ENCODE measurements at regions not wholly inside any gene's neighbourhood (a gene's known extent, or its start where the extent isn't known, plus 50 kb on each side); places are given as distances from the start of the nearest gene placed in this dataset.
"Not testable (repeated sequence)": the region's sequence is repeated elsewhere in the genome, so short reads cannot be mapped to it uniquely, and the experiment has no call there.

GRCh38 chr20:30893346-30894314 lies 363.8 kb upstream of the DEFB115 start:
- H3K36me3 ChIP-seq (ENCODE audit: control insufficient read depth in 1 of 2, insufficient read depth in 2 of 2, low read length in 1 of 2); H3K4me1 ChIP-seq (ENCODE audit: control insufficient read depth in 1 of 2, insufficient read depth in 2 of 2, low read length in 2 of 2); H3K9me3 ChIP-seq (ENCODE audit: control insufficient read depth, low read length); H3K4me3 ChIP-seq (ENCODE audit: low read length in 2 of 2); H3K27ac ChIP-seq (ENCODE audit: low read depth in 1 of 2, low read length in 2 of 2); DNase-seq; ATAC-seq (ENCODE audit: low FRiP score); H3K27me3 ChIP-seq (ENCODE audit: control insufficient read depth in 1 of 2, insufficient read depth in 2 of 2, low read length in 1 of 2); intact Hi-C loops (cut with DNase I): not testable (repeated sequence)
- WGBS, 2 donors, result 46 to 61% methylated on average over 42 to 48 of the region's 48 CpGs

GRCh38 chr20:30894707-30895353 lies 362.6 kb upstream of the DEFB115 start:
- DNase-seq; intact Hi-C loops (cut with DNase I); H3K27ac ChIP-seq (ENCODE audit: low read depth in 1 of 2, low read length in 2 of 2): not testable (repeated sequence)

GRCh38 chr20:30895354-30895711 lies 362.1 kb upstream of the DEFB115 start:
- WGBS, 2 donors, result 39 to 55% methylated on average over 24 to 25 of the region's 25 CpGs
- H3K9me3 ChIP-seq (ENCODE audit: control insufficient read depth, low read length); intact Hi-C loops (cut with DNase I); H3K4me1 ChIP-seq (ENCODE audit: control insufficient read depth in 1 of 2, insufficient read depth in 2 of 2, low read length in 2 of 2); H3K27ac ChIP-seq (ENCODE audit: low read depth in 1 of 2, low read length in 2 of 2); DNase-seq; ATAC-seq (ENCODE audit: low FRiP score); H3K4me3 ChIP-seq (ENCODE audit: low read length in 2 of 2); H3K36me3 ChIP-seq (ENCODE audit: control insufficient read depth in 1 of 2, insufficient read depth in 2 of 2, low read length in 1 of 2); H3K27me3 ChIP-seq (ENCODE audit: control insufficient read depth in 1 of 2, insufficient read depth in 2 of 2, low read length in 1 of 2): not testable (repeated sequence)

More at GRCh38 chr20:30894707-30895353, 362.6 kb upstream of the DEFB115 start:
- H3K36me3 ChIP-seq (ENCODE audit: control insufficient read depth in 1 of 2, insufficient read depth in 2 of 2, low read length in 1 of 2); H3K9me3 ChIP-seq (ENCODE audit: control insufficient read depth, low read length); H3K27me3 ChIP-seq (ENCODE audit: control insufficient read depth in 1 of 2, insufficient read depth in 2 of 2, low read length in 1 of 2); ATAC-seq (ENCODE audit: low FRiP score); H3K4me3 ChIP-seq (ENCODE audit: low read length in 2 of 2); H3K4me1 ChIP-seq (ENCODE audit: control insufficient read depth in 1 of 2, insufficient read depth in 2 of 2, low read length in 2 of 2): not testable (repeated sequence)
- WGBS, 2 donors, result 36 to 60% methylated on average over 34 to 35 of the region's 35 CpGs

- DNase-seq; H3K27me3 ChIP-seq (ENCODE audit: control insufficient read depth in 1 of 2, insufficient read depth in 2 of 2, low read length in 1 of 2); intact Hi-C loops (cut with DNase I); H3K36me3 ChIP-seq (ENCODE audit: control insufficient read depth in 1 of 2, insufficient read depth in 2 of 2, low read length in 1 of 2); H3K27ac ChIP-seq (ENCODE audit: low read depth in 1 of 2, low read length in 2 of 2); ATAC-seq (ENCODE audit: low FRiP score); H3K4me1 ChIP-seq (ENCODE audit: control insufficient read depth in 1 of 2, insufficient read depth in 2 of 2, low read length in 2 of 2); H3K4me3 ChIP-seq (ENCODE audit: low read length in 2 of 2); H3K9me3 ChIP-seq (ENCODE audit: control insufficient read depth, low read length): not testable (repeated sequence)
- WGBS, 2 donors, result 35 to 53% methylated on average over 41 of the region's 41 CpGs
Observed at GRCh38 chr20:30899370-30900079, 357.9 kb upstream of the DEFB115 start.

GRCh38 chr20:30900080-30900719 lies 357.3 kb upstream of the DEFB115 start:
- H3K4me3 ChIP-seq (ENCODE audit: low read length in 2 of 2); ATAC-seq (ENCODE audit: low FRiP score): not testable (repeated sequence)

GRCh38 chr20:30905231-30905630 lies 352.2 kb upstream of the DEFB115 start:
- H3K4me3 ChIP-seq (ENCODE audit: low read length in 2 of 2); H3K9me3 ChIP-seq (ENCODE audit: control insufficient read depth, low read length); H3K4me1 ChIP-seq (ENCODE audit: control insufficient read depth in 1 of 2, insufficient read depth in 2 of 2, low read length in 2 of 2); H3K27ac ChIP-seq (ENCODE audit: low read depth in 1 of 2, low read length in 2 of 2); H3K27me3 ChIP-seq (ENCODE audit: control insufficient read depth in 1 of 2, insufficient read depth in 2 of 2, low read length in 1 of 2); ATAC-seq (ENCODE audit: low FRiP score); H3K36me3 ChIP-seq (ENCODE audit: control insufficient read depth in 1 of 2, insufficient read depth in 2 of 2, low read length in 1 of 2); DNase-seq; intact Hi-C loops (cut with DNase I): not testable (repeated sequence)
- 86 to 94% methylated on average over 16 to 19 of the region's 19 CpGs for WGBS, 2 donors

More at GRCh38 chr20:30900080-30900719, 357.3 kb upstream of the DEFB115 start:
- H3K36me3 ChIP-seq (ENCODE audit: control insufficient read depth in 1 of 2, insufficient read depth in 2 of 2, low read length in 1 of 2); H3K27ac ChIP-seq (ENCODE audit: low read depth in 1 of 2, low read length in 2 of 2); H3K4me1 ChIP-seq (ENCODE audit: control insufficient read depth in 1 of 2, insufficient read depth in 2 of 2, low read length in 2 of 2); H3K27me3 ChIP-seq (ENCODE audit: control insufficient read depth in 1 of 2, insufficient read depth in 2 of 2, low read length in 1 of 2); H3K9me3 ChIP-seq (ENCODE audit: control insufficient read depth, low read length); intact Hi-C loops (cut with DNase I); DNase-seq: not testable (repeated sequence)
- WGBS, 2 donors, result 43 to 64% methylated on average over 30 of the region's 30 CpGs

- DNase-seq (no peak), ATAC-seq (ENCODE audit: low FRiP score) (no peak)
- 74 to 82% methylated on average over 18 of the region's 18 CpGs for WGBS, 2 donors
- no peaks in the 10 kb centered on the region for H3K4me1 ChIP-seq (ENCODE audit: control insufficient read depth in 1 of 2, insufficient read depth in 2 of 2, low read length in 2 of 2)
- no peak overlapping the region for H3K4me3 ChIP-seq (ENCODE audit: low read length in 2 of 2)
- no peaks in the 10 kb centered on the region for H3K36me3 ChIP-seq (ENCODE audit: control insufficient read depth in 1 of 2, insufficient read depth in 2 of 2, low read length in 1 of 2)
- H3K9me3 ChIP-seq (ENCODE audit: control insufficient read depth, low read length), result no peaks in the 10 kb centered on the region
- H3K27ac ChIP-seq (ENCODE audit: low read depth in 1 of 2, low read length in 2 of 2), result no peak overlapping the region
- no peaks in the 10 kb centered on the region for H3K27me3 ChIP-seq (ENCODE audit: control insufficient read depth in 1 of 2, insufficient read depth in 2 of 2, low read length in 1 of 2)
- intact Hi-C loops (cut with DNase I), result no loop called here
Observed at GRCh38 chr20:30910937-30911725, 346.3 kb upstream of the DEFB115 start.

All from aorta (tissue), 5 donors.